ENCODE measurements at regions not wholly inside any gene's neighbourhood (a gene's known extent, or its start where the extent isn't known, plus 50 kb on each side); places are given as distances from the start of the nearest gene placed in this dataset.

DNA sequence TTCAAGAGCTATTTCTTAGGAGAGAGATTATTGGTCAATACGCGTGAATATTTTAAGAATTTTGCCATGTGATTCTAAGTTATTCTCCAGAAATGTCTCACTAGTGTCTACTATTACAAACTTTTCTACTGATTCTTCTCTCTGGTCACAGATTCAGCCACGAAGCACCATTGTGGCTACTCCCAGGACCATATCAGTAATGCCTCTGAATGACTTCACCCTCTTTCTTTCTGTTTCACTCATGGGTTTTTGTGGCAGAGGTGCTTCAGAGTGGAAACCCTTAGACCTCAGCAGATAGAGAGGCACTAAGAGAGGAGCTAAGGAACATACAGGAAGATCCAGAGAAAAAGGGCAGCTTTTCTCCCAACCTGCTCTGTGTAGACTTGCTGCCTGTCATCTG lies 211.3 kb downstream of the CBLN4 start:
- TF ChIP-seq, protein P1, sequence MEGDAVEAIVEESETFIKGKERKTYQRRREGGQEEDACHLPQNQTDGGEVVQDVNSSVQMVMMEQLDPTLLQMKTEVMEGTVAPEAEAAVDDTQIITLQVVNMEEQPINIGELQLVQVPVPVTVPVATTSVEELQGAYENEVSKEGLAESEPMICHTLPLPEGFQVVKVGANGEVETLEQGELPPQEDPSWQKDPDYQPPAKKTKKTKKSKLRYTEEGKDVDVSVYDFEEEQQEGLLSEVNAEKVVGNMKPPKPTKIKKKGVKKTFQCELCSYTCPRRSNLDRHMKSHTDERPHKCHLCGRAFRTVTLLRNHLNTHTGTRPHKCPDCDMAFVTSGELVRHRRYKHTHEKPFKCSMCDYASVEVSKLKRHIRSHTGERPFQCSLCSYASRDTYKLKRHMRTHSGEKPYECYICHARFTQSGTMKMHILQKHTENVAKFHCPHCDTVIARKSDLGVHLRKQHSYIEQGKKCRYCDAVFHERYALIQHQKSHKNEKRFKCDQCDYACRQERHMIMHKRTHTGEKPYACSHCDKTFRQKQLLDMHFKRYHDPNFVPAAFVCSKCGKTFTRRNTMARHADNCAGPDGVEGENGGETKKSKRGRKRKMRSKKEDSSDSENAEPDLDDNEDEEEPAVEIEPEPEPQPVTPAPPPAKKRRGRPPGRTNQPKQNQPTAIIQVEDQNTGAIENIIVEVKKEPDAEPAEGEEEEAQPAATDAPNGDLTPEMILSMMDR (IDR thresholded peaks at IDR 0.05): no peak
- no peak for TF ChIP-seq EZH2 (IDR thresholded peaks at IDR 0.05; ENCODE audit: borderline replicate concordance, insufficient read depth, low read depth, low read length, poor library complexity, severe bottlenecking)
